Right lobe of liver (tissue), 6 donors: ENCODE measurements at regions not wholly inside any gene's neighbourhood (a gene's known extent, or its start where the extent isn't known, plus 50 kb on each side); places are given as distances from the start of the nearest gene placed in this dataset.

Experiments
- ATAC-seq, 4 donors: fragments of 200-7000 bp; cut with Tn5 transposase; one replicate each; pipeline ENCODE4 v1.9.1; 2020; ENCODE audit warnings: mild to moderate bottlenecking in 4 of 4, moderate library complexity in 4 of 4
- DNase-seq, 3 donors: peaks; one replicate each; pipeline ENCODE4 v3.0.0-alpha.2; 2020
- H3K27ac ChIP-seq, 3 donors: fragments of 200-600 bp; one replicate each; pipeline ENCODE4 v1.8.0; 2022
- H3K27me3 ChIP-seq, 2 donors: fragments of 200-600 bp; one replicate each; pipeline ENCODE4 v1.8.0; 2022
- H3K36me3 ChIP-seq, 4 donors: fragments of 200-600 bp; sonication (generic) in 1 of 4; one replicate each; pipeline versions ENCODE4 v1.5.1 to v1.8.0; 2017 to 2022; ENCODE audit warnings: control low read depth in 1 of 4
- H3K4me1 ChIP-seq, 4 donors: fragments of 200-600 bp; sonication (generic) in 1 of 4; one replicate each; pipeline versions ENCODE4 v1.5.1 to v1.8.0; 2017 to 2022; ENCODE audit warnings: control low read depth in 1 of 4
- H3K4me3 ChIP-seq, 3 donors: fragments of 200-600 bp; one replicate each; pipeline ENCODE4 v1.8.0; 2022
- H3K9me3 ChIP-seq, 4 donors: fragments of 200-600 bp; sonication (generic) in 1 of 4; one replicate each; pipeline versions ENCODE4 v1.5.1 to v1.8.0; 2017 to 2022; ENCODE audit warnings: control low read depth in 1 of 4
- POLR2A ChIP-seq: fragments of 450-650 bp; IDR thresholded peaks from one replicate; pipeline ENCODE4 v1.6.1; 2017; ENCODE audit warnings: antibody characterized with exemption, mild to moderate bottlenecking
- WGBS: methylation state at CpG from one replicate; pipeline ENCODE4 v1.1.6; 2018; ENCODE audit warnings: low coverage, low lambda C conversion rate; ENCODE audit not compliant: insufficient coverage; ENCODE audit errors: missing lambda C conversion rate; 5-methylcytosine and 5-hydroxymethylcytosine counted together
- intact Hi-C, 2 donors: fragments of 100-400 bp; cut with DNase I; formaldehyde crosslinking; loops; one replicate each; pipeline versions ENCODE4 v1.11.2 to v1.14.1; 2022
- small RNA-seq, 2 experiments: library from RNA; depleted of rRNA; stranded (forward); fragments of <200 nt; gene quantifications; one replicate each; pipeline ENCODE3, GENCODE V24; 2016
- TF ChIP-seq, protein P1 (sequence below), 4 donors: fragments of 200-600 bp in 3 of 4; fragments of 450-650 bp in 1 of 4; IDR thresholded peaks; one replicate each; pipeline versions ENCODE4 v1.5.1 to v1.8.0; 2016 to 2022; ENCODE audit warnings: antibody characterized with exemption in 4 of 4, mild to moderate bottlenecking in 2 of 4
- donor health status: DM: no; HTN: yes; CAD: no.
- donor health status: DM: no; HTN: no; CAD: no.
- donor health status: DM: no; HTN: no; CAD: no.
- donor health status: DM: no; HTN: yes; CAD: no.
- donor health status: DM: no; HTN: yes; CAD: no.

DNA sequence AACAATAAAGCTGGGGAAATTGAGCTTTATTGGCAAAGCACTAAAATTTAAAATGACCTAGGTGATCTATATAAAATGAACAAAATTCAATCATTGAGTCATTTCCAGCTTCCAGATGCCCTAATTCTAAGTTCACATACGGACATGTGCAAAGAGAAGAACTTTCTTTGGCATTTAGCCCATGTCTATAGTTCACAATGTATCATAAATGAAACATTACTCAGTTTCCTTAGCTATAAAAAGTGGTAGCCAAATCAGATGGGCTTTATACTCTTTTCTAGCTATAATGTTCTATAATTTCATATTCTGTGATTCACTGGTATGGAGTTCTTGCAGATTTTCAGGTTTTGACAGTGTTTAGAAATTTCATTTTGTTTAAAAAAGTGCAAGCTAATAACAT is 327.4 kb downstream of the KCTD8 start:
- H3K27ac ChIP-seq: no peak overlapping the region
- H3K9me3 ChIP-seq: no peaks in the 10 kb centered on the region
- WGBS: 20% methylated on average over 1 of the region's 1 CpG
- no peaks in the 10 kb centered on the region for H3K4me1 ChIP-seq
- intact Hi-C loops: no loop called here
- TF ChIP-seq POLR2A: no peak
- TF ChIP-seq, protein P1, sequence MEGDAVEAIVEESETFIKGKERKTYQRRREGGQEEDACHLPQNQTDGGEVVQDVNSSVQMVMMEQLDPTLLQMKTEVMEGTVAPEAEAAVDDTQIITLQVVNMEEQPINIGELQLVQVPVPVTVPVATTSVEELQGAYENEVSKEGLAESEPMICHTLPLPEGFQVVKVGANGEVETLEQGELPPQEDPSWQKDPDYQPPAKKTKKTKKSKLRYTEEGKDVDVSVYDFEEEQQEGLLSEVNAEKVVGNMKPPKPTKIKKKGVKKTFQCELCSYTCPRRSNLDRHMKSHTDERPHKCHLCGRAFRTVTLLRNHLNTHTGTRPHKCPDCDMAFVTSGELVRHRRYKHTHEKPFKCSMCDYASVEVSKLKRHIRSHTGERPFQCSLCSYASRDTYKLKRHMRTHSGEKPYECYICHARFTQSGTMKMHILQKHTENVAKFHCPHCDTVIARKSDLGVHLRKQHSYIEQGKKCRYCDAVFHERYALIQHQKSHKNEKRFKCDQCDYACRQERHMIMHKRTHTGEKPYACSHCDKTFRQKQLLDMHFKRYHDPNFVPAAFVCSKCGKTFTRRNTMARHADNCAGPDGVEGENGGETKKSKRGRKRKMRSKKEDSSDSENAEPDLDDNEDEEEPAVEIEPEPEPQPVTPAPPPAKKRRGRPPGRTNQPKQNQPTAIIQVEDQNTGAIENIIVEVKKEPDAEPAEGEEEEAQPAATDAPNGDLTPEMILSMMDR (IDR thresholded peaks at IDR 0.05): no peak
- H3K27me3 ChIP-seq: no peaks in the 10 kb centered on the region
- H3K4me3 ChIP-seq: no peak overlapping the region
- no peaks in the 10 kb centered on the region for H3K36me3 ChIP-seq
- no peak for DNase-seq
- ATAC-seq: no peak

Small RNAs in the stretch of these regions (small RNA-seq; reads per million reads assigned to genes)
- gene AC098590.2 (0 reads per million in 2 experiments), gene RN7SL193P (0 reads per million in 2 experiments)
